PC-3 (cell line): ENCODE measurements at regions not wholly inside any gene's neighbourhood (a gene's known extent, or its start where the extent isn't known, plus 50 kb on each side); places are given as distances from the start of the nearest gene placed in this dataset.

Experiments
- CTCF ChIP-seq: fragments of 300-600 bp; sonication (generic); conservative IDR thresholded peaks from 2 replicates; pipeline ENCODE4 v1.5.1; 2017; ENCODE audit warnings: antibody characterized with exemption, low read depth, mild to moderate bottlenecking, low read length
- EZH2 ChIP-seq: fragments of 300-600 bp; sonication (generic); IDR thresholded peaks from one replicate; pipeline ENCODE4 v1.6.1; 2017; ENCODE audit warnings: antibody characterized with exemption, mild to moderate bottlenecking, low read length; ENCODE audit not compliant: unreplicated experiment
- EZH2phosphoT487 ChIP-seq: fragments of 300-600 bp; sonication (generic); IDR thresholded peaks from 2 replicates; pipeline ENCODE4 v1.6.1; 2018; ENCODE audit warnings: mild to moderate bottlenecking, antibody characterized with exemption, low read length, borderline replicate concordance

GRCh38 chr2:7697052-7697451 is 779.8 kb downstream of the RNF144A start:
- TF ChIP-seq CTCF (no peak; the same call in 1 of the 2 replicates), EZH2phosphoT487 (no peak), EZH2 (no peak)
